ENCODE measurements at regions not wholly inside any gene's neighbourhood (a gene's known extent, or its start where the extent isn't known, plus 50 kb on each side); places are given as distances from the start of the nearest gene placed in this dataset.

GRCh38 chr3:124088801-124089200 lies 96.9 kb upstream of the ROPN1 start:
- DNase-seq, result no peak
- in situ Hi-C loops (cut with MboI; ENCODE audit: low pct_unique_long_range_greater_than_20kb, low sequenced_read_pairs), result no loop called here

GRCh38 chr3:124089214-124089613 lies 97.3 kb upstream of the ROPN1 start:
- in situ Hi-C loops (cut with MboI; ENCODE audit: low pct_unique_long_range_greater_than_20kb, low sequenced_read_pairs), result no loop called here

GRCh38 chr3:124091716-124092115 lies 99.8 kb upstream of the ROPN1 start:
- DNase-seq, result no peak
- in situ Hi-C loops (cut with MboI; ENCODE audit: low pct_unique_long_range_greater_than_20kb, low sequenced_read_pairs), result no loop called here

More at GRCh38 chr3:124089214-124089613, 97.3 kb upstream of the ROPN1 start:
- no peak for DNase-seq

- DNase-seq, result no peak
These were observed 100.9 kb upstream of the ROPN1 start for GRCh38 chr3:124092811-124093210.

GRCh38 chr3:124094496-124094895 lies 102.6 kb upstream of the ROPN1 start:
- DNase-seq, result no peak
- in situ Hi-C loops (cut with MboI; ENCODE audit: low pct_unique_long_range_greater_than_20kb, low sequenced_read_pairs), result no loop called here

More at GRCh38 chr3:124092811-124093210, 100.9 kb upstream of the ROPN1 start:
- in situ Hi-C loops (cut with MboI; ENCODE audit: low pct_unique_long_range_greater_than_20kb, low sequenced_read_pairs), result no loop called here

GRCh38 chr3:124097362-124098131 lies 105.6 kb upstream of the ROPN1 start:
- no peak for DNase-seq
- in situ Hi-C loops (cut with MboI; ENCODE audit: low pct_unique_long_range_greater_than_20kb, low sequenced_read_pairs), result no loop called here

- in situ Hi-C loops (cut with MboI; ENCODE audit: low pct_unique_long_range_greater_than_20kb, low sequenced_read_pairs), result no loop called here
- no peak for DNase-seq
These were observed 109.7 kb upstream of the ROPN1 start for GRCh38 chr3:124101643-124102042.

- in situ Hi-C loops (cut with MboI; ENCODE audit: low pct_unique_long_range_greater_than_20kb, low sequenced_read_pairs), result no loop called here
- DNase-seq, result no peak
These were observed 115.4 kb upstream of the ROPN1 start for GRCh38 chr3:124107104-124107890.

GRCh38 chr3:124108446-124108845 lies 116.5 kb upstream of the ROPN1 start:
- in situ Hi-C loops (cut with MboI; ENCODE audit: low pct_unique_long_range_greater_than_20kb, low sequenced_read_pairs), result no loop called here
- DNase-seq, result no peak

- in situ Hi-C loops (cut with MboI; ENCODE audit: low pct_unique_long_range_greater_than_20kb, low sequenced_read_pairs), result no loop called here
- no peak for DNase-seq
These were observed 121.6 kb upstream of the ROPN1 start for GRCh38 chr3:124113485-124113884.

GRCh38 chr3:124115279-124115678 lies 123.4 kb upstream of the ROPN1 start:
- in situ Hi-C loops (cut with MboI; ENCODE audit: low pct_unique_long_range_greater_than_20kb, low sequenced_read_pairs), result no loop called here

GRCh38 chr3:124115956-124116355 lies 124.0 kb upstream of the ROPN1 start:
- in situ Hi-C loops (cut with MboI; ENCODE audit: low pct_unique_long_range_greater_than_20kb, low sequenced_read_pairs), result no loop called here

More at GRCh38 chr3:124115279-124115678, 123.4 kb upstream of the ROPN1 start:
- no peak for DNase-seq

GRCh38 chr3:124116906-124117305 lies 125.0 kb upstream of the ROPN1 start:
- in situ Hi-C loops (cut with MboI; ENCODE audit: low pct_unique_long_range_greater_than_20kb, low sequenced_read_pairs), result no loop called here
- DNase-seq, result no peak

More at GRCh38 chr3:124115956-124116355, 124.0 kb upstream of the ROPN1 start:
- no peak for DNase-seq

- no peak for DNase-seq
- in situ Hi-C loops (cut with MboI; ENCODE audit: low pct_unique_long_range_greater_than_20kb, low sequenced_read_pairs), result no loop called here
These were observed 125.6 kb upstream of the ROPN1 start for GRCh38 chr3:124117486-124117885.

GRCh38 chr3:124118397-124118796 lies 126.5 kb upstream of the ROPN1 start:
- DNase-seq, result no peak
- in situ Hi-C loops (cut with MboI; ENCODE audit: low pct_unique_long_range_greater_than_20kb, low sequenced_read_pairs), result no loop called here

- in situ Hi-C loops (cut with MboI; ENCODE audit: low pct_unique_long_range_greater_than_20kb, low sequenced_read_pairs), result no loop called here
These were observed 127.3 kb upstream of the ROPN1 start for GRCh38 chr3:124119056-124119716.

GRCh38 chr3:124121379-124122312 lies 129.7 kb upstream of the ROPN1 start:
- DNase-seq, result no peak
- in situ Hi-C loops (cut with MboI; ENCODE audit: low pct_unique_long_range_greater_than_20kb, low sequenced_read_pairs), result no loop called here

More at GRCh38 chr3:124119056-124119716, 127.3 kb upstream of the ROPN1 start:
- no peak for DNase-seq

GRCh38 chr3:124125315-124125714 lies 133.4 kb upstream of the ROPN1 start:
- in situ Hi-C loops (cut with MboI; ENCODE audit: low pct_unique_long_range_greater_than_20kb, low sequenced_read_pairs), result no loop called here
- DNase-seq, result no peak
